Stimulated activated CD4-positive, alpha-beta T cell treated with anti-CD3 and anti-CD28 coated beads, Interleukin-4, amount 100 ng/mL, for 1 hour (primary cell): ENCODE measurements at regions not wholly inside any gene's neighbourhood (a gene's known extent, or its start where the extent isn't known, plus 50 kb on each side); places are given as distances from the start of the nearest gene placed in this dataset.

Experiments
- DNase-seq: peaks from one replicate; pipeline ENCODE4 v3.0.0-alpha.2; 2020

GRCh38 chr2:471560-471959 is 183.7 kb upstream of the ALKAL2 start:
- DNase-seq: no peak

- no peak for DNase-seq
These were observed 181.6 kb upstream of the ALKAL2 start for GRCh38 chr2:469514-469913.

DNA sequence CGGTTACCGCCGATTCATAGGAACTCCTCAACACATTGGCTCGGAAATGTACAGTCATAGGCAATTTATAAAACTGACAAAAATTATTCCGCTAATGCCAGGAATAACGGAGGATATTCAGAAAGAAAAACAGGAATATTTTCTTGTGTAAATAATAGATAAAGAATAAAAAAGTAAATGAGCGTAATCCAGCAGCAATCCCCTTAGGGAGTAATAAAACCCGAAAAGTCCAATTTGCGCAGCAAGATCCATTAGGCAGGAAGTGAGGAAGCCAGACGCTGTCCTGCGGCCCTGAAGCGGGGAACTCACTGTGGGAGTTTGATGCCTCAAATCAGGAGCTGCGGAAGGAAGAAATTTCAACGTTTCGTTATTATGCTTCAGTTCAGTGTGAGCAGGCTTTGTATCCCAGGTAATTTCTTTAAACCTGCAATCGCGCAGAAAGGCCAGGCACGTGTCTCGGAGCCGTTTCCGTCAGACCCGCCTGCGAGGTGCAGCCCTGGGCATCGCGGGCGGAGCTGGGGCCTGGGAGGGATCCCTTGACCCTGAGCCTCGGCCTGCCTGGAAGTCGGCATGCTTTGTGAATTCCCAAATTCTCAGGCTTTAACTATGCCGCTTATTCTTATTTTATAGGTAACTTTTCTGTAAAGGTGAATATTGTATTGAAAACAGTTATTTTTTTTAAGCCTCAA is 180.9 kb upstream of the ALKAL2 start:
- no peak for DNase-seq

DNA sequence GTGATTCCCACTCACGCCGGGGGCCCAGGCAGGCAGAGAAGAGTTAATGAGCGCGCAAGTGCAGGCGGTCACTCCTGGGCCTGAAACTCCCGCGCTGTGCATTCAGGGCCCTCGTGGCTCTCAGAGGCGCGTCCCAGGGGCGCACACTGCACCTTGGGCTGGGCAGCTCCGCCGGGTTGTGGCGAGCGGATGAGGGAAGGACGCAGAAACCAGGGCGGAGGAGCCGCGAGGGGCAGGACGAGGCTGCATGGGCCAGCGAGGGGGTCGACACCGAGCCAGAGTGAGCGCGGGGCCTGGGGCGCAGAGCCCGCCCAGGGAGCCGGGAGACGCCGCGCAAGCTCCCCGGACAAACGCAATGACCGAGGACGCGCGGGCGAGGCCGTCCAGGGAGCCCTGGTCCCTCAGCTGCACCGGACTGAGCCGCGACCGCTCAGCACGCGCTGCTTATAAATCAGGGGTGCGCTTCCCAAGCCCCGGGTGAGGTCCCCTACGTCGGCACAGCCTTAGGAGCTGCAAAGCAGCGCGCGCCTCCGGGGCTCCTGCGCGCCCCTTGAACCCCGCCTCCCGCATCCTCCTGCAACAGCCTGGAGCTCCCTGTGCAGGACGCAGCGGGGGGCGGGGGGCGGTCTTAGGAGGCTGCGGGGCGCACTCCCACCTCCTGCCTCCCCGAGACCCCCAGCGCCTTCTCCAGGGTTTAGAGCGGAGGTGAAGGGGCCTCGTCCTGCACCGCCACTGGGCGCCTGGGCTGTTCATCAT is 180.2 kb upstream of the ALKAL2 start:
- DNase-seq: no peak

- no peak for DNase-seq
These were observed 179.6 kb upstream of the ALKAL2 start for GRCh38 chr2:467543-467891.

GRCh38 chr2:467101-467500 is 179.2 kb upstream of the ALKAL2 start:
- DNase-seq: no peak

- no peak for DNase-seq
These were observed 176.8 kb upstream of the ALKAL2 start for GRCh38 chr2:464562-465309.

DNA sequence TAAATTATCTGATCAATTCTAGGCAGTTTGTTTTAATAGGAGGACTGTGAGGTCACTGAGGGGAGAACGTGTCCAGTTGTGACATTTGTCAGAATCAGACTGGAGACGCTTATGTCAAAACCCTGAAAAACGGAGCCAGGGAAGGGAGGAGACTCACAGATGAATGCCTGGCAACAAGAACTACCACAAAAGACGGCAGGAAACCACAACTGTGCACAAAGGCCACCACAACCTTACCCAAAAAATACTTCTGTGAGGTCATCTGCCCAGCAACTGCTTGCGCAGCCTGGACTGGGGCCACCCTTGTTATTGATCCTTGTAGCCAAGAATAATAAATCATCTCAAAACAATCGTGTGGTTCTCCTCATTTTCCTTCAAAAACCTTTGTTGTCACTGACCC is 173.0 kb upstream of the ALKAL2 start:
- no peak for DNase-seq

GRCh38 chr2:459931-460330 is 172.0 kb upstream of the ALKAL2 start:
- no peak for DNase-seq

DNA sequence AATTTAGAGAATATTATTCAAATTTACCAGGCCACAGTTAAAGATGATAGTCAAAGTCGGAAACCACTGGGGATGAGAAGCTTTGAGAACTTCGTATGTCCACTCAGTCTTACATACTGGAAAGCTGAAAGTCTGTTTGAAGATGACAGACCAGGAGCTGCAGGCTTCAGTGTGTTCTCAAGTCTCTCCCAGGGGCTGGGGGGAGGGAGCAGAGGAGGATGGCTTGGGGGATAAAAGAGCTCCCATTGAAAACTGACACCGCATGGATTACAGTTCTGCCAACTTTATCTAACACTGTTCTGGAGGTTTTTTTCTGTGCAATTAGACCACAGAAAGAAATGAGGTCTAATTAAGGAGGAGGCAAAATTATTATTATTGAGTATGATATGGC is 170.5 kb upstream of the ALKAL2 start:
- DNase-seq: no peak

- no peak for DNase-seq
These were observed 170.0 kb upstream of the ALKAL2 start for GRCh38 chr2:457792-458424.

DNA sequence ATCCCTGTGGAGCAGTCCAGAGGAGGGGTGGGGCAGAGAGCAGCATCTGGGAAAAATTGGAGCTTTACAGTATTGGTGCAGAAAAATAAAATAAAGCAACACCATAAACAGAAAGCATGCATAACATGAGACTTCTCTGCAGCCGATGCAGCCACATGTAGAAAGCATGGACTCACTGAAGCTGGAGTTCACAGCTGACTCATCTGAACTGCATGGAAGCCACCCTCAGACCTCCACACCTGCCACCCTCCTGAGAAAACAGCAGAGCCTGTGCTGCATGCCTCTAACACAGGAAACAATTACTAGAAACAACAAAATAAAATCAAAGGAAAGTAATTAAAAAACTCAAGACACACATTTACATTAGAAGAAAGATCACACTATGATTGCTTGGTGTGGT is 169.4 kb upstream of the ALKAL2 start:
- no peak for DNase-seq

GRCh38 chr2:455913-456312 is 168.0 kb upstream of the ALKAL2 start:
- no peak for DNase-seq

- no peak for DNase-seq
These were observed 167.3 kb upstream of the ALKAL2 start for GRCh38 chr2:455015-455705.

- DNase-seq: no peak
These were observed 165.2 kb upstream of the ALKAL2 start for GRCh38 chr2:453132-453531.

GRCh38 chr2:451495-451894 is 163.6 kb upstream of the ALKAL2 start:
- DNase-seq: no peak

DNA sequence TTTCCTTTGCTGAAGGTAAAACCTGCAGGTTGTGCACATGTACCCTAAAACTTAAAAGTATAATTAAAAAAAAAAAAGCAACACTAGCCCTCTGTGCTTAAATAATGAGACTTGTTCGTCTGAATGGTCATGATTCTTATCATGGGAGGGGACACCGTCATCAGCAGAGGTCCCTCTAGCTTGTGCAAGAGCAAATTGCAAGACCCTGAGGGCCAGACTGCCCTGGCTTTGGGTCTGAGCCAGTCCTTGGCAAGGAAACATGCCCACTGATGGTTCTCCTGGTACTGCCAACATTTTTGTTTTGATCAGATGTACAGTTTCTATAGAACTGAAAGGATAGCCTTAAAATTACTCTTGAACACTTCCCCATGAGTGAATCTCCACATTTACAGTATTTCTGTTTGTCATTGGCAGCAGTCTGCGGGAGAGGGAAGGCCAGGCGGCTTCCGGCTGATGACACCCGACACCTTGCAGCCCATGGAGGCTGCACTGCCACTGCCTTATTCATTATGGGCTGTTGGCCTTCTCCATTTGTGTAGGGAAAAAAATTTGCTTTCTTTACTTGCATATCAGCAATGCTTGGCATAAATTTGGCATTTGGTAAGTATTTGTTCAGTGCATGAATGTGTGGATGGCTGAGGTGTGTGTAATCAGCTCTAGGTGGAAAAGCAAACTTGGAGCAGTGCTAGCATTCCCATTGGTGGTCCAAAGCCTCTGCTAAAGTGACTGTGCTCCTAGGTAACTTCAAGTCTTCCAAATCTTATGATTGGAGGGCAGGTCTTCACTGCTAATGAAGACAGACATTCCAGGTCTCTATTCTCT is 161.6 kb upstream of the ALKAL2 start:
- DNase-seq: no peak

GRCh38 chr2:447902-448665 is 160.2 kb upstream of the ALKAL2 start:
- DNase-seq: no peak

DNA sequence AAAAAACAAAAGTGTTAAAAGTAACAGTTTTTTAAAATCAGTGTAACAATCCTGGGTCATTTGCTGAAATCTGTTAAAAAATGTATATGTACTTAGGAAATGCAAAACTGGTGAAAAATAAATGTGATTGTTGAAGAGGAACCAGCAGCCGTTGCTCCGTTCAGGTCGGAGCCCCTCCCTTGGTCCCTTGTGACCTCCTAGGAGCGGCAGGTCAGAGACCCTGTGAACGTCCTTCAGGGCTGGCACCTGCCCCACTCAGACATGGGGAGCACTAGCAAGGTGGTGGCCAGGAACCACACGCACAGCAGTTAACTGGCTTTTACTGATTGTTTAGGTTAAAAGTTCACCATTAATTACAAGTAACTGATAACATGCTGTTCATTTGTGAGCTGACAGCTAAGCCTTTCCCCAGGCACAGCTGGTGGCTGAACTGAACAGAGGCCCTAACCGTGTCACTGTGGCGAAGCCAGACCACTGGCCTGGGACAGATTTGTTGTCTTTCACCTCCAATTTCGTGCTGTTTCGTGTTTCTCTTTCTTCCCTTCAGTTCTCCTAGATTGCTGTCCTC is 159.2 kb upstream of the ALKAL2 start:
- no peak for DNase-seq

DNA sequence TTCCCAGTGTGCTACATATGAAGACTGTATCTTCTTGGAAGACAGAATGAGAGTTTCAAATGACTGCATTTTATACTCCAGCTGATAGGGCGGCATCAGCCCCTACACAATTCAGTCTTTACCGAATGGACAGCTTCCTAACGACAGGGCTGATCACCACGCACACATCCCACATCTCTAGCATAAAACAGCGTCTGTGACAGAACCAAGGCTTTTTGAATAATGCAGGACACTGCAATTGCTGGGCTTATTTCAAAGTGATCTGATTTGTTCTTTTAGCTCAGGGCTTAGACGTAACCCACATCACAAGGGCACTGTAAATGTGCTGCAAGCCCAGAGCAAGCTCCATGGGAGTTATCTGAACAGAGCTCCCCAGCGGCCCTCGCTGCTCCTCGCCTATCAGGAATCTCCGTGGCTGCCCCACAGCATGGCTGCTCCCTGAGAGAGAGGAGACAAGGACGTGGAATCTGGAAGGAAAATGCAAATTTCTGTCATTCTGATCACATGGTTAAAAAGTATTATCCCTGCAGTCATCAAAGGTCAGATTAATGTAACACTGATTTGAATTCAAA is 158.5 kb upstream of the ALKAL2 start:
- no peak for DNase-seq

- no peak for DNase-seq
These were observed 158.0 kb upstream of the ALKAL2 start for GRCh38 chr2:445896-446295.
